HFF-Myc (cell line): ENCODE measurements at regions not wholly inside any gene's neighbourhood (a gene's known extent, or its start where the extent isn't known, plus 50 kb on each side); places are given as distances from the start of the nearest gene placed in this dataset.
"Not testable (repeated sequence)": the region's sequence is repeated elsewhere in the genome, so short reads cannot be mapped to it uniquely, and the experiment has no call there.

ENCODE experiments used
- DNase-seq: peaks from one replicate; pipeline ENCODE4 v3.0.0-alpha.2; 2011; ENCODE audit warnings: low read depth; ENCODE audit errors: extremely low read depth
- H3K4me3 ChIP-seq: replicated peaks from 2 replicates; pipeline ENCODE4 v1.5.1; 2011; ENCODE audit warnings: low read depth, mild to moderate bottlenecking, control low read depth, low read length
- CTCF ChIP-seq: IDR thresholded peaks from 2 replicates; pipeline ENCODE4 v1.5.1; 2012; ENCODE audit warnings: mild to moderate bottlenecking, low read depth, low read length, control low read depth; ENCODE audit errors: missing control alignments

DNA sequence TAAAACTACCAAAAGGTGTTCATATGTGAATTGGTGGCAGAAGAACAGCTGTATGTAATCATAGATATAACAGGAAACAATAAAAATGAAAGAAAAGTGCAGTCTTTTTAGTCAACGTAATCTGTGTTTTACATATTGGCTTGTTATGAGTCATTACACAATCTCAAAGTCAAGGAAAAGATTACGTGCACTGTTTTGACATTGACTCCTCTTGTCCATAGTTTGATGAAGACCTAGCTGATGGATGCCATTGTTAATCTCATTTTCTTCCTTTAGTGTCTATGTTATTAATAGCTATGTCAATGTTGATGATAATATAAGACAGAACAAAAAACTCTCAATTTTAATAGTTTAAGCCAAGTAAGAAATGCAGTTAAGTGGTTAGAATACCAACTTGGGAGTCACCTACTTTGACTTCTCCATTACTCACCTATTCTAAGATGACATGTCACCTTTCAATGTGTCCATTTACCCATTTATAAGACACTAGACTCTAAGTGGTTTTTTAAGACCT, 84.5 kb upstream of the SAMSN1 start:
- no peak for DNase-seq
- H3K4me3 ChIP-seq: no peak overlapping the region
- TF ChIP-seq CTCF: no peak

DNA sequence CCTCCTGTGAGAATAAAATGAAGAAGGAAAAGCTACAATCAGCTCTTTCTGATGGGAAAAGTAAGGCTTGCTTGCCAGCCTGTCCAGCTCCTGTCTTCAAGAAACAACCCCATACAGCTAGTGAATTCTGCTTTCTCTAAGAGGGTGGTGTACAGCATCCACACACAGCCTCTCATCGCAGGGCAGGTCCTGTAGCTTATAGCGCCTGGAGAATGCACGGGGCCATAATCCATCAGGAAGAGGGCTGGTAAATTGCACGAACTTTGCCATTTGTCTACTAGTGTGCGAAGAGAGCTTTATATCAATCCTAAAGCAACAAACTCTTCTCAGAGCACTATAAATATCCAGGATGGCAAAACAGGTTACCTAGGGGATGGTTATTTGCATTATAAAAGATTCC, 83.3 kb upstream of the SAMSN1 start:
- DNase-seq: no peak
- TF ChIP-seq CTCF: no peak
- H3K4me3 ChIP-seq: no peak overlapping the region

DNA sequence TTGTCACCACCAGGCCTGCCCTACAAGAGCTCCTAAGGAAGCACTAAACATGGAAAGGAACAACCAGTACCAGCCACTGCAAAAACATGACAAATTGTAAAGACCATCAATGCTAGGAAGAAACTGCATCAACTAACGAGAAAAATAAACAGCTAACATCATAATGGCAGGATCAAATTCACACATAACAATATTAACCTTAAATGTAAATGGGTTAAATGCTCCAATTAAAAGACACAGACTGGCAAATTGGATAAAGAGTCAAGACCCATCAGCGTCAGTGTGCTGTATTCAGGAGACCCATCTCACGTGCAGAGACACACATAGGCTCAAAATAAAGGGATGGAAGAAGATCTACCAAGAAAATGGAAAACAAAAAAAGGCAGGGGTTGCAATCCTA, 77.0 kb upstream of the SAMSN1 start:
- DNase-seq, H3K4me3 ChIP-seq: not testable (repeated sequence)

DNA sequence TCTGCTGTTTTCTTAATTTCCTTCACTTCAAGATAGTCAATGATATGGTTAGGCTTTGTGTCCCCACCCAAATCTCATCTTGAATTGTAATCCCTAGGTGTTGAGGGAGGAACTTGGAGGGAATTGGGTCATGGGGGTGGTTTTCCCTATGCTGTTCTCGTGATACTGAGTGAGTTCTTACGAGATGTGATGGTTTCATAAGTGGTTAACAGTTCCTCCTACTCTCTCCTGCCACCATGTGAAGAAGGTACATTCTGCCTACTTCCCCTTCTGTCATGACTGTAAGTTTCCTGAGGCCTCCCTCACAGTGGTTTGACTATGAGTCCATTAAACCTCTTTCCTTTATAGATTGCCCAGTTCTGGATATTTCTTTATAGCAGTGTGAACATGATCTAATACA, 74.0 kb upstream of the SAMSN1 start:
- no peak overlapping the region for H3K4me3 ChIP-seq
- no peak for DNase-seq
- no peak for TF ChIP-seq CTCF

GRCh38 chr21:14617871-14618270, 71.8 kb upstream of the SAMSN1 start:
- H3K4me3 ChIP-seq: no peak overlapping the region
- TF ChIP-seq CTCF: no peak

GRCh38 chr21:14617040-14617393, 70.9 kb upstream of the SAMSN1 start:
- DNase-seq: no peak
- no peak overlapping the region for H3K4me3 ChIP-seq
- TF ChIP-seq CTCF: no peak

More at GRCh38 chr21:14617871-14618270, 71.8 kb upstream of the SAMSN1 start:
- DNase-seq: no peak

DNA sequence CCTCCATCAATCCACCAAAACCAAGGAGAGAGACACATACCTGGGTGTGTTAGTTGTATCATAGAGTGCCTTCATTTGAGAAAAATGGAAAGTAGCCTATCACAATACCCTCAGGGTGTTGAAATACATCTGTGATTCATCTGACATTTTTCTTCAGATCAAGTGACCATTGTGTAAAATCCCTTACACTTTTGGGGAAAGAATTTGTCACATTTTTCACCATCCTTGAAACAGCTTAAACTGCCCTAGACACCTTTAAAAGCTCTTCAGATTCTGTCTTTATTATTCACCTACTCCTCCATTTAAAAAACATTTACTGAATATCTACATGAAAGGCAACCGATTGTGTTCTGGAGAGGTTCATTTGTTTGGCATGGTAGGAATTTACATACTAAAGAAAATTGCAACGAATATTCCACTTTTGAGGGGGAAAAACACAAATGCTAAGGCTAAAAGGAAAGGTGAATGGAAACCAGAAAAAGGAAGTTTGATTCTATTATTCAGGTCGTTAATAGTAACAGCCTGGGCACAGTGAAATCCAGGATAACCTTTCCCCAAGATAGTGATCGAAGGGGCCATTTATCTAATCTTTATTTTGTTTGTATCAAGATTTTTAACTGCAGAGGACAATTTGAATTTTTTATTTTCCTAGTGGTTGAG, 70.4 kb upstream of the SAMSN1 start:
- no peak for DNase-seq
- H3K4me3 ChIP-seq: no peak overlapping the region
- TF ChIP-seq CTCF: no peak
